NCI-H2171 treated with DMSO at 0.1 percent for 48 hours (cell line): ENCODE measurements at regions not wholly inside any gene's neighbourhood (a gene's known extent, or its start where the extent isn't known, plus 50 kb on each side); places are given as distances from the start of the nearest gene placed in this dataset.
A peak's percentile ranks its signal among the peaks of the same experiment; 100 is the strongest.
"Not testable (repeated sequence)": the region's sequence is repeated elsewhere in the genome, so short reads cannot be mapped to it uniquely, and the experiment has no call there.

Experiments used
- DNase-seq: peaks from one replicate; lab custom pipeline; 2025; lab: John Stamatoyannopoulos, UW

- DNase-seq = no peak
These were observed 156.9 kb upstream of the DCC start for GRCh38 chr18:52183107-52183506.

- DNase-seq = no peak
These were observed 149.8 kb upstream of the DCC start for GRCh38 chr18:52190195-52190594.

GRCh38 chr18:52190631-52191030 is 149.4 kb upstream of the DCC start:
- no peak for DNase-seq

- no peak for DNase-seq
These were observed 139.6 kb upstream of the DCC start for GRCh38 chr18:52200406-52200805.

GRCh38 chr18:52200921-52201663 is 138.9 kb upstream of the DCC start:
- peak; percentile 36 for DNase-seq

GRCh38 chr18:52208646-52209045 is 131.4 kb upstream of the DCC start:
- DNase-seq = no peak

GRCh38 chr18:52216109-52216508 is 123.9 kb upstream of the DCC start:
- no peak for DNase-seq

- DNase-seq = no peak
These were observed 123.3 kb upstream of the DCC start for GRCh38 chr18:52216666-52217065.

DNA sequence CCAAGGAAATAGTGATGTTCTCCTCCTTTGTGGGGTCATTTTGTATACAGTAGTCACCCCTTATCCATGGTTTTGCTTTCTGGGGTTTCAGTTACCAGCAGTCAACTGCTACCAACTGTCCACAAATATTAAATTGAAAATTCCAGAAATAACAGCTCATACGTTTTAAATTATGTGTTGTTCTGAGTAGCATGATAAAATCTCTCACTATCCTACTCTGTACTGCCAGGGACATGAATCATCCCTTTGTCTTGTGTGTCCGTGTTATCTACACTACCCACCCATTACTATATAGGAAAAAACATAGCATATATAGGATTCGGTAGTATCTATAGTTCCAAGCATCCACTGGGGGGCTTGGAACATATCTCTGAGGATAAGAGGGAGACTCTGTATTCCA is 120.9 kb upstream of the DCC start:
- no peak for DNase-seq

GRCh38 chr18:52220062-52220591 is 119.9 kb upstream of the DCC start:
- DNase-seq = no peak

- DNase-seq = no peak
These were observed 117.8 kb upstream of the DCC start for GRCh38 chr18:52222211-52222610.

- DNase-seq = no peak
These were observed 112.5 kb upstream of the DCC start for GRCh38 chr18:52227536-52227935.

- no peak for DNase-seq
These were observed 111.8 kb upstream of the DCC start for GRCh38 chr18:52228166-52228565.

DNA sequence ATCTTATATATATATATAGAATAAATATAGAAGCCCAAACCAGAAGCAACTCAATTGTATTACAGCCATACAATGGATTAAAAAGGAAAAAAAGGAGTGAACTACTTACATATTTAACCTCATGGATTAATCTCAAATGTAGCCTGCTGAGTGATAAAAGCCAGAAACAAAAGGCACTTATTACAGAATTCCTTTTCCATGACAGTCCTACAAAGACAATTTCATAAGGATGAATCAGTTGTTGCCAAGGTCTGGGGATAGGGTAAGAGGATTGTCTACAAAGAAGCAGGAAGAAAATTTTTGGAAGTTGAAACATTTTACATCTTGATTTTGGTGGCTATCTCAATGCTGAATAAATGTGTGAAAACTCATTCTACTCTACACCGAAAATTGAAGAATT is 103.9 kb upstream of the DCC start:
- DNase-seq = no peak

- no peak for DNase-seq
These were observed 102.4 kb upstream of the DCC start for GRCh38 chr18:52237551-52237950.

DNA sequence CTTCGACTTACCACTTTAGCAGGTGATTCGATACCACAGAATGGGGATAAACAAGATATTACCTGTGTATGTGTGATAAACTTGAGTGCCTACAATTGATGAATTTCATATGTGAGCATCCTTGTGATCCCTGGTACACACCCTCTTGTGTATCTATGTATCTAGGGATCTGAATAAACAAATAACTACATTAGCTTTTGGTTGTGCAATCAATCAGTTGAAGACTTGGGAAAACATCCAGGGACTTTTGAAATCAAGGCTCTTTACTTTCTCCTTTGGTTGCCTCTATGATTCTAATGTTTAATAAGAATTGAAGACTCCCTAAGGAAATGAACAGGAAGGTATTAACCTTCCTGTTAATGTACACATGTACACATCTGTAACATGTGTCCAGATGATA is 97.3 kb upstream of the DCC start:
- no peak for DNase-seq

- DNase-seq = no peak
These were observed 95.3 kb upstream of the DCC start for GRCh38 chr18:52244658-52245057.

- DNase-seq = no peak
These were observed 85.6 kb upstream of the DCC start for GRCh38 chr18:52254367-52254766.

GRCh38 chr18:52257417-52257816 is 82.6 kb upstream of the DCC start:
- not testable (repeated sequence) for DNase-seq

DNA sequence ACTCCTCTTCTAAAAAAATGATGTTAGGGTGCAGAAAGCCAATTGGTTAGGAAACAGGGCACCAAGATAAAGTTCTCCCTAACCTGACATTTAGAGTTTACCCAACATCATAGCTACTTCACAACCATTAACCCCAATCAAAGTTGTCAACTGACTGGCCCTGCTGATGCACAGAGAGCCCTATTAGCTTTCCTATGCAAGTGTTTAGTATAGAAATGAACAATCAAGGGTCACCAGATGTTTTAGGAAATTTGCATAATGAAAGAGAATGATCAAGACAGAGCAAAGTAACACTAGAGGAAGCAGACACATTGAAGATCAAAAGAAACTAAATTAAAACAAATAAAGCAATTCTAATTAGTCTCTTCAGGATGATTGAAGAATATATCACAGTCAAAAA is 64.2 kb upstream of the DCC start:
- no peak for DNase-seq

DNA sequence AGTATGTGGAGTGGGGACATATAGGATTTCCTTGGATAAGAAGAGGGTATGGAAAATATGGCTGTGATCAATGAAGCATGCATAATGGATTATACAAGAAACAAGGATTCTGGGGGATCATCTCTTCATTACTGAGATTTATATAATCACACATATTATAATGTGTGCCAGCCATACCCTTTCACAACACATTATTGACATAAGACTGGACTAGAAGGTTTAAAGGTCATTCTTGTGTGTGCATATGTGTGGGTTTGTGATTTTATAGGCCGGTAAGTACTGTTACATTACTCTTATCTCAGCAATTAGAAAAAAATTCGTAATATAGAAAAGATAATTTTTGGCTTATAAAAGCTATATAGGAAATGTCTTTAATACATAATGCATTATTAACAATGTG is 62.2 kb upstream of the DCC start:
- no peak for DNase-seq

DNA sequence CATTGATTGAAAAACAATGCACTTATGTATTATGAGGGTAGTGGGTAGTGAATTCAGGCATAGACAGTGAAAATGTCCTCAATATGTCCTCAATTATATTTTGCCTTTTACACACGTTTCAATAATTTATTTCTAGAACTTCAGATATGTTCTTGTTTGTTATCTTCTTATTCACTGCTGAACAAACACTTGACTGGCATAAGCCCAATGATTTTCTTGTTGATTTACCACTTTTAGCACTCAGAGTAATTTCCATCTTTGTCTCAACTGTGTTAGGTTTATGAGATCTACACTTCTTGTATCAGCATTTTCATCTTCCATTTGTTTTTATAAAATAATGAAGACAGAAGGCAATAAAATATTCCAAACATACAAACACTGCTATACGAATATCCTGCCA is 61.8 kb upstream of the DCC start:
- no peak for DNase-seq

DNA sequence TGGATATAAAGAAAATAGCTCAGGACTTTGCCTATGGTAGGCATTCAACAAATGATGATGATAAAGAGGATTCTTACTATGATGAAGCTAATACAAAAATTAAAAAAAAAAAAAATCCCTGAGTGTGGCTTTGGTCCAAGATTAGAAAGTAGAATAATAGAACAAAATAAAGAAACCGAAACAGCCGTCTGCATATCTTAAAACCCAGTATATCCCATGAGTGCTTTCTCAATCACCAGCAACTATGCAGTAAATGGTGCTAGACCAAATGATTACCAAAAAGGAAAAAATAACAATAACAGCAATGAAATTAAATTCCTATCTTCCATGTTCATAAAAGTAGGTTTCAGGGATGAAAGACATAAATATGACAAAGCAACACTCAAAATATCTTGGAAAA is 59.3 kb upstream of the DCC start:
- no peak for DNase-seq

GRCh38 chr18:52283927-52284326 is 56.1 kb upstream of the DCC start:
- no peak for DNase-seq
